ENCODE measurements at regions not wholly inside any gene's neighbourhood (a gene's known extent, or its start where the extent isn't known, plus 50 kb on each side); places are given as distances from the start of the nearest gene placed in this dataset.

GRCh38 chrX:79482686-79483085 lies 115.6 kb upstream of the ITM2A start:
- DNase-seq = no peak

GRCh38 chrX:79477691-79478090 lies 110.6 kb upstream of the ITM2A start:
- DNase-seq = no peak

GRCh38 chrX:79466636-79467035 lies 99.5 kb upstream of the ITM2A start:
- no peak for DNase-seq

GRCh38 chrX:79462458-79462857 lies 95.3 kb upstream of the ITM2A start:
- no peak for DNase-seq

GRCh38 chrX:79456593-79456992 lies 89.5 kb upstream of the ITM2A start:
- peak; percentile 55 for DNase-seq

- no peak for DNase-seq
Observed at GRCh38 chrX:79452881-79453280, 85.7 kb upstream of the ITM2A start.

GRCh38 chrX:79444694-79445210 lies 77.6 kb upstream of the ITM2A start:
- no peak for DNase-seq

GRCh38 chrX:79443121-79443520 lies 76.0 kb upstream of the ITM2A start:
- no peak for DNase-seq

- DNase-seq = no peak
Observed at GRCh38 chrX:79440336-79440735, 73.2 kb upstream of the ITM2A start.
